SK-N-SH treated with all-trans-retinoic acid at 6 μM for 48 hours (cell line): ENCODE measurements at regions not wholly inside any gene's neighbourhood (a gene's known extent, or its start where the extent isn't known, plus 50 kb on each side); places are given as distances from the start of the nearest gene placed in this dataset.
"Not testable (repeated sequence)": the region's sequence is repeated elsewhere in the genome, so short reads cannot be mapped to it uniquely, and the experiment has no call there.

ENCODE experiments used
- ARNTL ChIP-seq: fragments of 450-650 bp; formaldehyde crosslinking; IDR thresholded peaks from 2 replicates; pipeline ENCODE4 v1.5.0; 2020; ENCODE audit warnings: low read depth, mild to moderate bottlenecking, moderate library complexity, borderline replicate concordance
- ISL1 ChIP-seq: fragments of 250-450 bp; sonication (Bioruptor Pico); IDR thresholded peaks from 2 replicates; pipeline ENCODE4 v2.1.2; 2022; ENCODE audit warnings: mild to moderate bottlenecking, moderate library complexity
- OSR1 ChIP-seq: fragments of 250-450 bp; sonication (Bioruptor Pico); IDR thresholded peaks from 2 replicates; pipeline ENCODE4 v1.8.0; 2022; ENCODE audit warnings: moderate library complexity, mild to moderate bottlenecking, inconsistent platforms
- RARB ChIP-seq: fragments of 250-450 bp; sonication (Bioruptor Pico); IDR thresholded peaks from 2 replicates; pipeline ENCODE4 v1.8.0; 2021; ENCODE audit warnings: mild to moderate bottlenecking, moderate library complexity
- ZC3H10 ChIP-seq: fragments of 250-450 bp; sonication (Bioruptor Pico); IDR thresholded peaks from 2 replicates; pipeline ENCODE4 v1.5.1; 2021; ENCODE audit warnings: mild to moderate bottlenecking, moderate library complexity
- ZFP3 ChIP-seq: fragments of 250-450 bp; sonication (Bioruptor Pico); IDR thresholded peaks from 2 replicates; pipeline ENCODE4 v1.5.0; 2020; ENCODE audit warnings: mild to moderate bottlenecking, moderate library complexity
- ZFP30 ChIP-seq: fragments of 450-650 bp; formaldehyde crosslinking; IDR thresholded peaks from 2 replicates; pipeline ENCODE4 v1.5.0; 2022; ENCODE audit warnings: mild to moderate bottlenecking, moderate library complexity
- ZNF565 ChIP-seq: fragments of 450-650 bp; formaldehyde crosslinking; conservative IDR thresholded peaks from 2 replicates; pipeline ENCODE4 v1.5.0; 2020; ENCODE audit warnings: low read depth, mild to moderate bottlenecking, moderate library complexity
- ZNF70 ChIP-seq: fragments of 450-650 bp; formaldehyde crosslinking; IDR thresholded peaks from 2 replicates; pipeline ENCODE4 v1.5.0; 2020; ENCODE audit warnings: mild to moderate bottlenecking, moderate library complexity
- ZNF8 ChIP-seq: fragments of 450-650 bp; formaldehyde crosslinking; IDR thresholded peaks from 2 replicates; pipeline ENCODE4 v1.5.0; 2020; ENCODE audit warnings: mild to moderate bottlenecking, moderate library complexity
- TF ChIP-seq, protein P1 (sequence below): fragments of 250-450 bp; sonication (Bioruptor Pico); IDR thresholded peaks from 2 replicates; pipeline ENCODE4 v1.5.1; 2021; ENCODE audit warnings: mild to moderate bottlenecking, moderate library complexity
- TF ChIP-seq, protein P2 (sequence below): fragments of 250-450 bp; sonication (Bioruptor Pico); IDR thresholded peaks from 2 replicates; pipeline ENCODE4 v1.8.0; 2021; ENCODE audit warnings: low read depth, mild to moderate bottlenecking, moderate library complexity, borderline replicate concordance
- TF ChIP-seq, protein P3 (sequence below): fragments of 250-450 bp; sonication (Bioruptor Pico); IDR thresholded peaks from 2 replicates; pipeline ENCODE4 v1.8.0; 2020; ENCODE audit warnings: mild to moderate bottlenecking, moderate library complexity, borderline replicate concordance

DNA sequence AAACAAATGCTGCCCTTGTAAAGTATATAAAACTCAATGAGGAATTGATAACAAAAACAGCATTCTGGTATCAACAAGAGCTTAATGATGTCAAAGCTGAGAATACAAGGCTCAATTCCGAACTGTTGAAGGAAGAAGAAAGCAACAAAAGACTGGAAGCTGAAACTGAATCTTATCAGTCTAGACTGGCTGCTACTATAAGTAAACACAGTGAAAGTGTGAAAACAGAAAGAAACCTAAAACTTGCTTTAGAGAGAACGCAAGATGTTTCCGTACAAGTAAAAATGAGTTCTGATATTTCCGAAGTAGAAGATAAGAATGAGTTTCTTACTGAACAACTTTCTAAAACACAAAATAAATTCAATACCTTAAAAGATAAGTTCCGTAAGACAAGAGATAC lies 1167.7 kb downstream of the FOXD4L5 start:
- not testable (repeated sequence) for TF ChIP-seq ZFP3 (CRISPR knock-in tag); ZFP30 (CRISPR knock-in tag); OSR1 (CRISPR knock-in tag); RARB (CRISPR knock-in tag); ARNTL (CRISPR knock-in tag); ZNF8 (CRISPR knock-in tag); ZNF70 (CRISPR knock-in tag); ZNF565; ISL1 (CRISPR knock-in tag); ZC3H10 (CRISPR knock-in tag)
- TF ChIP-seq, protein P1, sequence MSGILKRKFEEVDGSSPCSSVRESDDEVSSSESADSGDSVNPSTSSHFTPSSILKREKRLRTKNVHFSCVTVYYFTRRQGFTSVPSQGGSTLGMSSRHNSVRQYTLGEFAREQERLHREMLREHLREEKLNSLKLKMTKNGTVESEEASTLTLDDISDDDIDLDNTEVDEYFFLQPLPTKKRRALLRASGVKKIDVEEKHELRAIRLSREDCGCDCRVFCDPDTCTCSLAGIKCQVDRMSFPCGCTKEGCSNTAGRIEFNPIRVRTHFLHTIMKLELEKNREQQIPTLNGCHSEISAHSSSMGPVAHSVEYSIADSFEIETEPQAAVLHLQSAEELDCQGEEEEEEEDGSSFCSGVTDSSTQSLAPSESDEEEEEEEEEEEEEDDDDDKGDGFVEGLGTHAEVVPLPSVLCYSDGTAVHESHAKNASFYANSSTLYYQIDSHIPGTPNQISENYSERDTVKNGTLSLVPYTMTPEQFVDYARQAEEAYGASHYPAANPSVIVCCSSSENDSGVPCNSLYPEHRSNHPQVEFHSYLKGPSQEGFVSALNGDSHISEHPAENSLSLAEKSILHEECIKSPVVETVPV (CRISPR knock-in tag) = not testable (repeated sequence)
- TF ChIP-seq, protein P2, sequence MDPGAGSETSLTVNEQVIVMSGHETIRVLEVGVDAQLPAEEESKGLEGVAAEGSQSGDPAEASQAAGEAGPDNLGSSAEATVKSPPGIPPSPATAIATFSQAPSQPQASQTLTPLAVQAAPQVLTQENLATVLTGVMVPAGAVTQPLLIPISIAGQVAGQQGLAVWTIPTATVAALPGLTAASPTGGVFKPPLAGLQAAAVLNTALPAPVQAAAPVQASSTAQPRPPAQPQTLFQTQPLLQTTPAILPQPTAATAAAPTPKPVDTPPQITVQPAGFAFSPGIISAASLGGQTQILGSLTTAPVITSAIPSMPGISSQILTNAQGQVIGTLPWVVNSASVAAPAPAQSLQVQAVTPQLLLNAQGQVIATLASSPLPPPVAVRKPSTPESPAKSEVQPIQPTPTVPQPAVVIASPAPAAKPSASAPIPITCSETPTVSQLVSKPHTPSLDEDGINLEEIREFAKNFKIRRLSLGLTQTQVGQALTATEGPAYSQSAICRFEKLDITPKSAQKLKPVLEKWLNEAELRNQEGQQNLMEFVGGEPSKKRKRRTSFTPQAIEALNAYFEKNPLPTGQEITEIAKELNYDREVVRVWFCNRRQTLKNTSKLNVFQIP (CRISPR knock-in tag) = not testable (repeated sequence)
- TF ChIP-seq, protein P3, sequence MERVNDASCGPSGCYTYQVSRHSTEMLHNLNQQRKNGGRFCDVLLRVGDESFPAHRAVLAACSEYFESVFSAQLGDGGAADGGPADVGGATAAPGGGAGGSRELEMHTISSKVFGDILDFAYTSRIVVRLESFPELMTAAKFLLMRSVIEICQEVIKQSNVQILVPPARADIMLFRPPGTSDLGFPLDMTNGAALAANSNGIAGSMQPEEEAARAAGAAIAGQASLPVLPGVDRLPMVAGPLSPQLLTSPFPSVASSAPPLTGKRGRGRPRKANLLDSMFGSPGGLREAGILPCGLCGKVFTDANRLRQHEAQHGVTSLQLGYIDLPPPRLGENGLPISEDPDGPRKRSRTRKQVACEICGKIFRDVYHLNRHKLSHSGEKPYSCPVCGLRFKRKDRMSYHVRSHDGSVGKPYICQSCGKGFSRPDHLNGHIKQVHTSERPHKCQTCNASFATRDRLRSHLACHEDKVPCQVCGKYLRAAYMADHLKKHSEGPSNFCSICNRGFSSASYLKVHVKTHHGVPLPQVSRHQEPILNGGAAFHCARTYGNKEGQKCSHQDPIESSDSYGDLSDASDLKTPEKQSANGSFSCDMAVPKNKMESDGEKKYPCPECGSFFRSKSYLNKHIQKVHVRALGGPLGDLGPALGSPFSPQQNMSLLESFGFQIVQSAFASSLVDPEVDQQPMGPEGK (CRISPR knock-in tag) = not testable (repeated sequence)
